H1 (cell line): ENCODE measurements at regions not wholly inside any gene's neighbourhood (a gene's known extent, or its start where the extent isn't known, plus 50 kb on each side); places are given as distances from the start of the nearest gene placed in this dataset.

Experiments used
- CTCF ChIA-PET: fragments of 300-600 bp; sonication (Branson Sonifier 250); formaldehyde crosslinking; loops from one replicate; lab custom pipeline; 2021; ENCODE audit not compliant: partially characterized antibody; lab: Charles Lee
- POLR2A ChIA-PET: fragments of 300-600 bp; sonication (Branson Sonifier 250); formaldehyde crosslinking; loops from one replicate; lab custom pipeline; 2021; ENCODE audit warnings: inconsistent platforms; ENCODE audit not compliant: partially characterized antibody; lab: Charles Lee
- DNase-seq, 2 experiments: peaks; one replicate each; pipeline versions ENCODE4 v3.0.0 to v3.0.0-alpha.2; 2010 to 2022; ENCODE audit warnings: low spot score in 2 of 2, low read depth in 1 of 2, mixed read lengths in 1 of 2
- FAIRE-seq: peaks from 2 replicates; lab custom pipeline; 2011; peaks lifted over from hg19 to GRCh38; lab: Jason Lieb, UNC
- H2AFZ ChIP-seq: 2 replicates; pipeline ENCODE4 v1.8.1; 2012; ENCODE audit warnings: low read length, inconsistent platforms
- H2AK5ac ChIP-seq: 2 replicates; pipeline ENCODE4 v1.6.1; 2013; ENCODE audit warnings: low read depth, low read length
- H2BK120ac ChIP-seq: replicated peaks from 2 replicates; pipeline ENCODE3; 2013; ENCODE audit warnings: low read depth, low read length, inconsistent platforms
- H2BK12ac ChIP-seq: 2 replicates; pipeline ENCODE4 v1.6.1; 2013; ENCODE audit warnings: low read depth, low read length
- H2BK15ac ChIP-seq: 2 replicates; pipeline ENCODE4 v1.6.1; 2013; ENCODE audit warnings: low read length
- H2BK20ac ChIP-seq: 2 replicates; pipeline ENCODE4 v1.6.1; 2013; ENCODE audit warnings: low read length
- H2BK5ac ChIP-seq: 2 replicates; pipeline ENCODE4 v1.6.1; 2013; ENCODE audit warnings: low read depth, low read length
- H3K14ac ChIP-seq: 2 replicates; pipeline ENCODE4 v1.6.1; 2013; ENCODE audit warnings: inconsistent platforms; ENCODE audit not compliant: insufficient read length
- H3K18ac ChIP-seq: 2 replicates; pipeline ENCODE4 v1.6.1; 2013; ENCODE audit warnings: low read length; ENCODE audit errors: extremely low read depth
- H3K23ac ChIP-seq: 2 replicates; pipeline ENCODE4 v1.6.1; 2013; ENCODE audit warnings: inconsistent platforms; ENCODE audit not compliant: insufficient read length
- H3K23me2 ChIP-seq: 2 replicates; pipeline ENCODE4 v1.6.1; 2013; ENCODE audit warnings: low read depth, low read length
- H3K27ac ChIP-seq: 2 replicates; pipeline ENCODE4 v1.6.1; 2011; ENCODE audit warnings: low read depth, low read length, inconsistent platforms
- H3K27me3 ChIP-seq, 4 experiments: replicated peaks in 1 of 4; 1 replicate in 1 of 4; 2 replicates in 3 of 4; pipeline versions ENCODE4 v1.6.1 to v1.8.1; 2011 to 2013; ENCODE audit warnings: low read length in 3 of 4, mild to moderate bottlenecking in 3 of 4, inconsistent platforms in 2 of 4, mixed read lengths in 2 of 4, moderate library complexity in 1 of 4; ENCODE audit not compliant: control insufficient read depth in 3 of 4, insufficient read depth in 3 of 4; ENCODE audit errors: extremely low read depth in 1 of 4
- H3K36me3 ChIP-seq, 4 experiments: 2 replicates each; pipeline versions ENCODE4 v1.6.1 to v1.8.1; 2011 to 2013; ENCODE audit warnings: mild to moderate bottlenecking in 4 of 4, low read length in 3 of 4, moderate library complexity in 2 of 4, control low read depth in 1 of 4, inconsistent platforms in 1 of 4; ENCODE audit not compliant: insufficient read depth in 4 of 4, control insufficient read depth in 2 of 4
- H3K4ac ChIP-seq: replicated peaks from 2 replicates; pipeline ENCODE3; 2013; ENCODE audit warnings: low read length, low read depth, mixed read lengths, inconsistent platforms; ENCODE audit not compliant: insufficient read length
- H3K4me1 ChIP-seq, 4 experiments: replicated peaks in 1 of 4; 1 replicate in 1 of 4; 2 replicates in 3 of 4; pipeline versions ENCODE4 v1.6.1 to v1.8.1; 2011 to 2013; ENCODE audit warnings: low read length in 3 of 4, inconsistent platforms in 2 of 4, mixed read lengths in 1 of 4; ENCODE audit not compliant: insufficient read depth in 4 of 4, control insufficient read depth in 3 of 4
- H3K4me2 ChIP-seq, 2 experiments: 2 replicates each; pipeline versions ENCODE4 v1.6.1 to v1.8.1; 2011 to 2013; ENCODE audit warnings: low read depth in 2 of 2, low read length in 2 of 2, control low read depth in 1 of 2, inconsistent platforms in 1 of 2, mild to moderate bottlenecking in 1 of 2; ENCODE audit not compliant: insufficient read depth in 1 of 2
- H3K4me3 ChIP-seq, 4 experiments: fragments of 200-600, 300-600 bp in 1 of 4; sonication (generic), shearing (Covaris generic), sonication (Bioruptor Twin) in 1 of 4; 2 replicates each; pipeline versions ENCODE4 v1.5.1 to v1.8.1; 2011 to 2016; ENCODE audit warnings: low read length in 4 of 4, low read depth in 3 of 4, control low read depth in 2 of 4, inconsistent platforms in 2 of 4, mild to moderate bottlenecking in 2 of 4, mixed read lengths in 1 of 4, moderate library complexity in 1 of 4; ENCODE audit not compliant: insufficient read depth in 2 of 4; ENCODE audit errors: extremely low read depth in 1 of 4
- H3K56ac ChIP-seq: replicated peaks from 2 replicates; pipeline ENCODE3; 2013; ENCODE audit warnings: low read depth, mild to moderate bottlenecking, mixed read lengths, low read length, inconsistent platforms; ENCODE audit not compliant: insufficient read length
- H3K79me1 ChIP-seq: 2 replicates; pipeline ENCODE4 v1.6.1; 2013; ENCODE audit warnings: low read depth, low read length, control low read depth
- H3K79me2 ChIP-seq, 2 experiments: 2 replicates each; pipeline versions ENCODE4 v1.6.1 to v1.8.1; 2012 to 2013; ENCODE audit warnings: low read length in 2 of 2, mild to moderate bottlenecking in 2 of 2, inconsistent platforms in 1 of 2; ENCODE audit not compliant: insufficient read depth in 2 of 2, control insufficient read depth in 1 of 2
- H3K9ac ChIP-seq, 4 experiments: replicated peaks in 1 of 4; 1 replicate in 1 of 4; 2 replicates in 3 of 4; pipeline versions ENCODE4 v1.6.1 to v1.8.1; 2011 to 2013; ENCODE audit warnings: low read depth in 3 of 4, low read length in 3 of 4, control low read depth in 2 of 4, mild to moderate bottlenecking in 2 of 4, moderate library complexity in 2 of 4, inconsistent platforms in 1 of 4; ENCODE audit errors: extremely low read depth in 1 of 4
- H3K9me3 ChIP-seq, 2 experiments: 2 replicates each; pipeline versions ENCODE4 v1.6.1 to v1.8.1; 2012 to 2013; ENCODE audit warnings: mild to moderate bottlenecking in 2 of 2, moderate library complexity in 2 of 2, control low read depth in 1 of 2, inconsistent platforms in 1 of 2, low read depth in 1 of 2, low read length in 1 of 2, mixed read lengths in 1 of 2; ENCODE audit not compliant: insufficient read depth in 2 of 2
- H4K20me1 ChIP-seq, 2 experiments: replicated peaks in 1 of 2; 2 replicates each; pipeline versions ENCODE3 to v1.8.1; 2011 to 2013; ENCODE audit warnings: inconsistent platforms in 2 of 2, low read length in 2 of 2, mild to moderate bottlenecking in 1 of 2; ENCODE audit not compliant: insufficient read depth in 2 of 2, control insufficient read depth in 1 of 2
- H4K5ac ChIP-seq: 2 replicates; pipeline ENCODE4 v1.6.1; 2013; ENCODE audit warnings: low read length, low read depth, mixed read lengths, inconsistent platforms; ENCODE audit not compliant: insufficient read length
- H4K8ac ChIP-seq: 2 replicates; pipeline ENCODE4 v1.8.0; 2013; ENCODE audit warnings: mild to moderate bottlenecking, moderate library complexity, low read length, inconsistent platforms; ENCODE audit not compliant: insufficient read depth; ENCODE audit errors: extremely low read depth
- H4K91ac ChIP-seq: replicated peaks from 2 replicates; pipeline ENCODE3; 2013; ENCODE audit warnings: low read length, mixed read lengths, inconsistent platforms; ENCODE audit not compliant: insufficient read length
- EZH2 ChIP-seq: fragments of 200-600 bp; sonication (generic); IDR thresholded peaks from 2 replicates; pipeline ENCODE4 v1.7.1; 2012; ENCODE audit warnings: low read depth, mild to moderate bottlenecking, moderate library complexity, low read length, inconsistent platforms; ENCODE audit not compliant: severe bottlenecking
- HDAC2 ChIP-seq, 2 experiments: fragments of 300-600 bp in 1 of 2; sonication (generic) in 1 of 2; IDR thresholded peaks; 2 replicates each; pipeline ENCODE4 v1.6.1; 2011 to 2012; ENCODE audit warnings: low read depth in 2 of 2, low read length in 2 of 2, mild to moderate bottlenecking in 2 of 2, moderate library complexity in 2 of 2, borderline replicate concordance in 1 of 2, inconsistent platforms in 1 of 2
- POLR2A ChIP-seq, 2 experiments: IDR thresholded peaks; 1 replicate in 1 of 2; 2 replicates in 1 of 2; pipeline ENCODE4 v1.6.1; 2011; ENCODE audit warnings: low read depth in 2 of 2, low read length in 2 of 2, mild to moderate bottlenecking in 2 of 2; ENCODE audit errors: control extremely low read depth in 1 of 2
- RFX5 ChIP-seq: IDR thresholded peaks from 2 replicates; pipeline ENCODE4 v1.6.1; 2011; ENCODE audit warnings: low read depth, low read length, improper control_type of control experiment, borderline replicate concordance
- SP1 ChIP-seq: IDR thresholded peaks from 2 replicates; pipeline ENCODE4 v1.6.1; 2011; ENCODE audit warnings: low read depth, low read length
- SP2 ChIP-seq: IDR thresholded peaks from 2 replicates; pipeline ENCODE4 v1.6.1; 2012; ENCODE audit warnings: mild to moderate bottlenecking, low read length, inconsistent platforms
- SP4 ChIP-seq: IDR thresholded peaks from 2 replicates; pipeline ENCODE4 v1.6.1; 2012; ENCODE audit warnings: low read length, inconsistent platforms
- ZNF274 ChIP-seq: IDR thresholded peaks from 2 replicates; pipeline ENCODE4 v1.7.0; 2012; ENCODE audit warnings: low read length, borderline replicate concordance; ENCODE audit errors: extremely low read depth
- WGBS, 2 experiments: shearing (Covaris generic) in 1 of 2; methylation state at CpG; one replicate each; pipeline versions ENCODE4 v1.1.6 to v1.1.7; 2013 to 2015; ENCODE audit warnings: low lambda C conversion rate in 2 of 2, mixed read lengths in 2 of 2, inconsistent platforms in 1 of 2, low coverage in 1 of 2, missing lambda C conversion rate in 1 of 2; ENCODE audit not compliant: insufficient replicate concordance in 2 of 2, insufficient coverage in 1 of 2, insufficient read length in 1 of 2; ENCODE audit errors: extremely low coverage in 1 of 2, missing lambda C conversion rate in 1 of 2; 5-methylcytosine and 5-hydroxymethylcytosine counted together

GRCh38 chr20:7333841-7334240 lies 566.4 kb downstream of the BMP2 start:
- no peaks in the 10 kb centered on the region for H3K27me3 ChIP-seq
- no peak overlapping the region for H2BK5ac ChIP-seq
- H3K4me1 ChIP-seq, result no peaks in the 10 kb centered on the region
- no peak for FAIRE-seq
- no peaks in the 10 kb centered on the region for H3K36me3 ChIP-seq
- H4K20me1 ChIP-seq, result peaks cover 0 to 1% of the 10 kb centered on the region in 2 experiments
- no peak overlapping the region for H2BK20ac ChIP-seq
- H3K23me2 ChIP-seq, result no peaks in the 10 kb centered on the region
- no peak overlapping the region for H2BK120ac ChIP-seq
- H3K79me2 ChIP-seq, result no peaks in the 10 kb centered on the region
- H4K8ac ChIP-seq, result no peak overlapping the region
- no peak overlapping the region for H4K91ac ChIP-seq
- no peak overlapping the region for H2BK15ac ChIP-seq
- no peak overlapping the region for H3K23ac ChIP-seq
- no peak overlapping the region for H2BK12ac ChIP-seq
- ChIA-PET CTCF (no interaction called here), POLR2A (no interaction called here)
- H3K27ac ChIP-seq, result no peak overlapping the region
- no peak for DNase-seq
- no peak overlapping the region for H3K4ac ChIP-seq
- H3K56ac ChIP-seq, result no peak overlapping the region
- no peak overlapping the region for H3K18ac ChIP-seq
- H3K4me2 ChIP-seq, result no peak overlapping the region
- no peak overlapping the region for H3K9ac ChIP-seq
- H4K5ac ChIP-seq, result no peak overlapping the region
- no peaks in the 10 kb centered on the region for H3K9me3 ChIP-seq
- no peaks in the 10 kb centered on the region for H3K79me1 ChIP-seq
- H2AK5ac ChIP-seq, result no peak overlapping the region
- H2AFZ ChIP-seq, result 0 out of 2 replicates have a peak overlapping the region, but pooled peaks have one; percentile 39
- WGBS, 2 experiments, result 94% methylated on average over 3 of the region's 3 CpGs; no CpG with 5 or more reads in 1 of the 2 experiments
- no peak overlapping the region for H3K4me3 ChIP-seq
- H3K14ac ChIP-seq, result no peak overlapping the region
- TF ChIP-seq RFX5, result no peak
- no peak for TF ChIP-seq SP4
- no peak for TF ChIP-seq EZH2
- no peak for TF ChIP-seq ZNF274
- no peak for TF ChIP-seq POLR2A (IDR thresholded peaks at IDR 0.05; ENCODE audit: control extremely low read depth in 1 of 2, low read depth in 2 of 2, low read length in 2 of 2)
- TF ChIP-seq SP2, result no peak
- TF ChIP-seq SP1, result no peak
- TF ChIP-seq HDAC2 (IDR thresholded peaks at IDR 0.05; ENCODE audit: borderline replicate concordance in 1 of 2, low read depth in 2 of 2, low read length in 2 of 2), result no peak
